K562 (cell line): ENCODE measurements at regions not wholly inside any gene's neighbourhood (a gene's known extent, or its start where the extent isn't known, plus 50 kb on each side); places are given as distances from the start of the nearest gene placed in this dataset.

ENCODE experiments used
- ATAC-seq: fragments of 200-7000 bp; cut with Tn5 transposase; 3 replicates; pipeline ENCODE4 v1.9.1; 2020; ENCODE audit warnings: moderate library complexity
- BruUV-seq: library from RNA; stranded (reverse); fragments of 400-500 nt; replicated peaks from 2 replicates; lab custom pipeline; 2021; lab: Mats Ljungman, UMichigan
- CTCF ChIA-PET: fragments of 300-600 bp; formaldehyde crosslinking; extraction: SDS; loops from one replicate; lab custom pipeline; 2021; ENCODE audit warnings: low intra/inter-chr PET ratio; lab: Yijun Ruan, JAX
- POLR2A ChIA-PET: fragments of 300-600, 350-650 bp; sonication (Branson Sonifier 250); formaldehyde crosslinking; extraction: SDS; loops from one replicate; lab custom pipeline; 2021; ENCODE audit warnings: antibody characterized with exemption, inconsistent platforms; lab: Yijun Ruan, JAX
- DNase-seq, 4 experiments: peaks; one replicate each; pipeline versions ENCODE4 v3.0.0 to v3.0.0-alpha.2; 2011 to 2018; ENCODE audit warnings: low spot score in 3 of 4, mixed read lengths in 3 of 4; ENCODE audit errors: extremely low read depth in 1 of 4
- FAIRE-seq: peaks from 2 replicates; lab custom pipeline; 2011; peaks lifted over from hg19 to GRCh38; lab: Jason Lieb, UNC
- H2AFZ ChIP-seq: 2 replicates; pipeline ENCODE4 v1.6.0; 2011; ENCODE audit warnings: low read depth, low read length, control low read depth, inconsistent platforms
- H3K27ac ChIP-seq: fragments of 200-600 bp; 3 replicates; pipeline ENCODE4 v1.8.0; 2011; ENCODE audit warnings: low read depth, mild to moderate bottlenecking, control low read depth, inconsistent platforms, low read length, moderate library complexity, mixed read lengths; ENCODE audit errors: extremely low read depth
- H3K27me3 ChIP-seq, 2 experiments: fragments of 300-600 bp in 1 of 2; 2 replicates in 1 of 2; 3 replicates in 1 of 2; pipeline versions ENCODE4 v1.6.0 to v1.8.0; 2011; ENCODE audit warnings: inconsistent platforms in 2 of 2, low read length in 2 of 2, mild to moderate bottlenecking in 1 of 2, mixed read lengths in 1 of 2, moderate library complexity in 1 of 2; ENCODE audit not compliant: control insufficient read depth in 2 of 2, insufficient read depth in 2 of 2
- H3K36me3 ChIP-seq: fragments of 300-600 bp; 3 replicates; pipeline ENCODE4 v1.8.0; 2011; ENCODE audit warnings: mild to moderate bottlenecking, low read length, inconsistent platforms; ENCODE audit not compliant: control insufficient read depth, insufficient read depth
- H3K4me1 ChIP-seq, 2 experiments: fragments of 200-600 bp in 1 of 2; replicated peaks in 1 of 2; 2 replicates in 1 of 2; 3 replicates in 1 of 2; pipeline versions ENCODE4 v1.5.1 to v1.8.0; 2011; ENCODE audit warnings: inconsistent platforms in 2 of 2, low read length in 2 of 2, mild to moderate bottlenecking in 1 of 2, mixed read lengths in 1 of 2, moderate library complexity in 1 of 2; ENCODE audit not compliant: control insufficient read depth in 2 of 2, insufficient read depth in 2 of 2
- H3K4me2 ChIP-seq: 2 replicates; pipeline ENCODE4 v1.6.1; 2011; ENCODE audit warnings: low read length, control low read depth, inconsistent platforms, mixed read lengths; ENCODE audit not compliant: insufficient read depth
- H3K4me3 ChIP-seq: fragments of 200-600 bp; sonication (generic), shearing (Covaris generic); 2 replicates; pipeline ENCODE4 v1.5.1; 2016; ENCODE audit warnings: control low read depth, inconsistent platforms
- H3K79me2 ChIP-seq: fragments of 200-600 bp; 3 replicates; pipeline ENCODE4 v1.8.0; 2011; ENCODE audit warnings: low read length, inconsistent platforms; ENCODE audit not compliant: control insufficient read depth, insufficient read depth
- H3K9ac ChIP-seq, 2 experiments: 2 replicates each; pipeline versions ENCODE4 v1.6.0 to v1.6.1; 2011; ENCODE audit warnings: low read depth in 2 of 2, low read length in 2 of 2, control low read depth in 1 of 2, inconsistent platforms in 1 of 2, mild to moderate bottlenecking in 1 of 2, mixed read lengths in 1 of 2; ENCODE audit not compliant: insufficient read depth in 1 of 2
- H3K9me1 ChIP-seq: one replicate; pipeline ENCODE4 v1.6.0; 2011; ENCODE audit warnings: inconsistent platforms, mild to moderate bottlenecking, low read length, moderate library complexity; ENCODE audit not compliant: control insufficient read depth, insufficient read depth
- H3K9me3 ChIP-seq: replicated peaks from 2 replicates; pipeline ENCODE4 v1.5.1; 2011; ENCODE audit warnings: low read depth, low read length, inconsistent platforms; ENCODE audit not compliant: control insufficient read depth, insufficient read depth
- H4K20me1 ChIP-seq: replicated peaks from 2 replicates; pipeline ENCODE4 v1.6.1; 2011; ENCODE audit warnings: low read length, inconsistent platforms, mixed read lengths; ENCODE audit not compliant: control insufficient read depth, insufficient read depth
- ERF ChIP-seq: fragments of 450-650 bp; formaldehyde crosslinking; IDR thresholded peaks from 2 replicates; pipeline ENCODE4 v1.4.0; 2020; ENCODE audit warnings: mild to moderate bottlenecking, mixed read lengths
- SIRT6 ChIP-seq: IDR thresholded peaks from one replicate; pipeline ENCODE4 v1.6.1; 2012; ENCODE audit warnings: low read depth, mild to moderate bottlenecking, control low read depth, inconsistent platforms, low read length, moderate library complexity
- TRIM28 ChIP-seq: fragments of 450-650 bp; IDR thresholded peaks from 2 replicates; pipeline ENCODE4 v1.6.1; 2017
- ZBTB2 ChIP-seq: fragments of 450-650 bp; IDR thresholded peaks from 2 replicates; pipeline ENCODE4 v1.6.1; 2016; ENCODE audit warnings: antibody characterized with exemption
- ZNF197 ChIP-seq: fragments of 200-800 bp; sonication (Bioruptor generic); IDR thresholded peaks from 2 replicates; pipeline ENCODE4 v1.6.1; 2016; ENCODE audit warnings: low read depth, missing genetic modification characterization, missing compliant biosample characterization
- in situ Hi-C: fragments of 300-500 bp; cut with MboI; formaldehyde crosslinking; loops from 4 replicates; pipeline ENCODE4 v1.15.0; 2018; ENCODE audit warnings: inconsistent platforms, mixed read lengths
- intact Hi-C: fragments of 100-400 bp; cut with micrococcal nuclease; formaldehyde crosslinking; loops from 2 replicates; pipeline ENCODE4 v1.14.2; 2022
- TF ChIP-seq, protein P1 (sequence below): fragments of 450-650 bp; IDR thresholded peaks from one replicate; pipeline ENCODE4 v1.6.1; 2018; ENCODE audit warnings: mild to moderate bottlenecking, moderate library complexity; ENCODE audit not compliant: partially characterized antibody

- no peak overlapping the region for H2AFZ ChIP-seq
- no peak overlapping the region for H3K27ac ChIP-seq
- H3K4me2 ChIP-seq, result no peak overlapping the region
- H4K20me1 ChIP-seq, result no peaks in the 10 kb centered on the region
- BruUV-seq, result no TSS peak
- no peaks in the 10 kb centered on the region for H3K27me3 ChIP-seq
- POLR2A ChIA-PET, result no interaction called here
- no peak overlapping the region for H3K9ac ChIP-seq
- TF ChIP-seq ZBTB2 (no peak), SIRT6 (no peak), TRIM28 (no peak), ZNF197 (CRISPR knock-in tag) (no peak), ERF (CRISPR knock-in tag) (no peak)
- TF ChIP-seq, protein P1, sequence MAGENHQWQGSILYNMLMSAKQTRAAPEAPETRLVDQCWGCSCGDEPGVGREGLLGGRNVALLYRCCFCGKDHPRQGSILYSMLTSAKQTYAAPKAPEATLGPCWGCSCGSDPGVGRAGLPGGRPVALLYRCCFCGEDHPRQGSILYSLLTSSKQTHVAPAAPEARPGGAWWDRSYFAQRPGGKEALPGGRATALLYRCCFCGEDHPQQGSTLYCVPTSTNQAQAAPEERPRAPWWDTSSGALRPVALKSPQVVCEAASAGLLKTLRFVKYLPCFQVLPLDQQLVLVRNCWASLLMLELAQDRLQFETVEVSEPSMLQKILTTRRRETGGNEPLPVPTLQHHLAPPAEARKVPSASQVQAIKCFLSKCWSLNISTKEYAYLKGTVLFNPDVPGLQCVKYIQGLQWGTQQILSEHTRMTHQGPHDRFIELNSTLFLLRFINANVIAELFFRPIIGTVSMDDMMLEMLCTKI, result no peak
- TF ChIP-seq, all 486 proteins: peak for 0
- FAIRE-seq, result no peak
- in situ Hi-C loops (no loop called here), intact Hi-C loops (no loop called here)
- H3K9me1 ChIP-seq, result no peaks in the 10 kb centered on the region
- H3K4me1 ChIP-seq, result no peaks in the 10 kb centered on the region
- H3K9me3 ChIP-seq, result no peaks in the 10 kb centered on the region; the same call in 1 of the 2 replicates
- ATAC-seq, result no peak
- DNase-seq, result no peak
- H3K36me3 ChIP-seq, result no peaks in the 10 kb centered on the region
- no peak overlapping the region for H3K4me3 ChIP-seq
- H3K79me2 ChIP-seq, result no peaks in the 10 kb centered on the region
- CTCF ChIA-PET, result no interaction called here
These were observed 916.7 kb downstream of the TECRL start for GRCh38 chr4:63492515-63492914.
